IPS-NIHi11 (cell line): ENCODE measurements at regions not wholly inside any gene's neighbourhood (a gene's known extent, or its start where the extent isn't known, plus 50 kb on each side); places are given as distances from the start of the nearest gene placed in this dataset.

Experiments used
- DNase-seq: peaks from one replicate; pipeline ENCODE4 v3.0.0; 2012; ENCODE audit warnings: mixed read lengths, low spot score

- no peak for DNase-seq
These were observed 50.8 kb upstream of the TSHZ2 start for GRCh38 chr20:52921340-52921739.

GRCh38 chr20:52918311-52918710 is 53.8 kb upstream of the TSHZ2 start:
- no peak for DNase-seq

GRCh38 chr20:52915564-52915963 is 56.6 kb upstream of the TSHZ2 start:
- no peak for DNase-seq

GRCh38 chr20:52914870-52915269 is 57.3 kb upstream of the TSHZ2 start:
- DNase-seq, result no peak

GRCh38 chr20:52913650-52914387 is 58.3 kb upstream of the TSHZ2 start:
- DNase-seq, result no peak

- no peak for DNase-seq
These were observed 66.7 kb upstream of the TSHZ2 start for GRCh38 chr20:52905241-52905994.

GRCh38 chr20:52904837-52905236 is 67.3 kb upstream of the TSHZ2 start:
- DNase-seq, result no peak

- DNase-seq, result no peak
These were observed 73.0 kb upstream of the TSHZ2 start for GRCh38 chr20:52899041-52899608.

GRCh38 chr20:52896348-52896747 is 75.8 kb upstream of the TSHZ2 start:
- DNase-seq, result no peak

GRCh38 chr20:52895701-52896100 is 76.5 kb upstream of the TSHZ2 start:
- no peak for DNase-seq

GRCh38 chr20:52895235-52895634 is 76.9 kb upstream of the TSHZ2 start:
- DNase-seq, result no peak

GRCh38 chr20:52893498-52893897 is 78.7 kb upstream of the TSHZ2 start:
- no peak for DNase-seq

- no peak for DNase-seq
These were observed 80.1 kb upstream of the TSHZ2 start for GRCh38 chr20:52892023-52892422.

- DNase-seq, result no peak
These were observed 82.0 kb upstream of the TSHZ2 start for GRCh38 chr20:52890130-52890529.

GRCh38 chr20:52889225-52889624 is 82.9 kb upstream of the TSHZ2 start:
- DNase-seq, result no peak

GRCh38 chr20:52888096-52888495 is 84.1 kb upstream of the TSHZ2 start:
- DNase-seq, result no peak

- no peak for DNase-seq
These were observed 91.2 kb upstream of the TSHZ2 start for GRCh38 chr20:52880997-52881396.

- no peak for DNase-seq
These were observed 91.9 kb upstream of the TSHZ2 start for GRCh38 chr20:52880259-52880658.

GRCh38 chr20:52874241-52874640 is 97.9 kb upstream of the TSHZ2 start:
- no peak for DNase-seq

- DNase-seq, result no peak
These were observed 102.3 kb upstream of the TSHZ2 start for GRCh38 chr20:52869698-52870501.

- DNase-seq, result no peak
These were observed 102.9 kb upstream of the TSHZ2 start for GRCh38 chr20:52869276-52869675.

- no peak for DNase-seq
These were observed 104.9 kb upstream of the TSHZ2 start for GRCh38 chr20:52867305-52867704.
